GM21390 (cell line): ENCODE measurements at regions not wholly inside any gene's neighbourhood (a gene's known extent, or its start where the extent isn't known, plus 50 kb on each side); places are given as distances from the start of the nearest gene placed in this dataset.
"Not testable (repeated sequence)": the region's sequence is repeated elsewhere in the genome, so short reads cannot be mapped to it uniquely, and the experiment has no call there.

ENCODE experiments used
- ATAC-seq: cut with Tn5 transposase; IDR thresholded peaks from one replicate; pipeline ENCODE4 v1.9.1; 2021; ENCODE audit not compliant: unreplicated experiment

- ATAC-seq, result not testable (repeated sequence)
Measured at GRCh38 chr17:445839-446238, 93.2 kb upstream of the RPH3AL start, which contains the start of gene RFLNB. RFLNB (minus strand) TSS chr17:445939.

DNA sequence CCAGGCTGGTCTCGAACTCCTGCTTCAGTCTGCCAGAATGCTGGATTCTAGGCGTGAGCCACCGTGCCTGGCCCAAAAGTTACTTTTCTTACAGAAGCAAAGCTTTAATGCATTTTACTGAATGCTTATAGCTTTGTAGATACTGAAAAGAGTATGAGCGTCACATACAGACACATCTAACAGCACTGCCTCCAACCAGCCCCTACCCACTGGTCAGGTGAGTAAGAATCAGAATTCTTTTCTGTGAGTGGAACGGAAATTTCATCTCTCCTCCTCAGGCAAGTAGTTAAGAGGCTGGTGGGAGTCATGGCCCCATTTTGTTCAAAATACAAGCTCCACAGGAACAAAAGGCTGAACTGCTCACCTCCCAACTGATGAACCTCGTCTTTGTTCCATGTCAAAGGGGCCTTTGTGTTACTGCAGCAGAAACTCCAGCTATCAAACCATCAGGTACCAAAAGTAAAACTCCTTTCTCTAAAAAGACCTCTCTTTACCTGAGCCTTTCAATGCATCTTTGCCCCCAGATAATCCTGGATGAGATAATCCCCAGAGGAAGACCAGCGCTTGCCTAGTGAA, 92.4 kb upstream of the RPH3AL start:
- ATAC-seq, result no peak

DNA sequence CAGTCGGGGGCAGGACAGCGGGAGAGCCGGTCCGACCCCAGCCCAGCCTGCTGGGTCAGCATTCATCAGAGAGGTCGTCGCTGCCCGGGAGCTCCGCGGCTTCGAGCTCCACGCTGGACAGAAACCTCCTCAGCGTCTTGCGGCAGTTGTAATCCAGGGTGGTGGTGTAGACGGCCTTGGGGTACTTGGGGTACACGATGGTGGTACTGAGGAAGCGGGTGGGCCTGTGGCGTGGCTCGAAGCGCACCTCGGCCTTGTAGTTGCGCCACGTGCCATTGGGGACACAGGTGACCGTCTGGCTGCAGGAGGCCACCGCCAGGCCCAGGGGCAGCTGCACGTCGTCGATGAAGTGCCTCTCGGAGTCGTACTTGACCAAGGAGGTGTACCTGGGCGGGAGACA, 90.5 kb upstream of the RPH3AL start:
- ATAC-seq, result no peak

DNA sequence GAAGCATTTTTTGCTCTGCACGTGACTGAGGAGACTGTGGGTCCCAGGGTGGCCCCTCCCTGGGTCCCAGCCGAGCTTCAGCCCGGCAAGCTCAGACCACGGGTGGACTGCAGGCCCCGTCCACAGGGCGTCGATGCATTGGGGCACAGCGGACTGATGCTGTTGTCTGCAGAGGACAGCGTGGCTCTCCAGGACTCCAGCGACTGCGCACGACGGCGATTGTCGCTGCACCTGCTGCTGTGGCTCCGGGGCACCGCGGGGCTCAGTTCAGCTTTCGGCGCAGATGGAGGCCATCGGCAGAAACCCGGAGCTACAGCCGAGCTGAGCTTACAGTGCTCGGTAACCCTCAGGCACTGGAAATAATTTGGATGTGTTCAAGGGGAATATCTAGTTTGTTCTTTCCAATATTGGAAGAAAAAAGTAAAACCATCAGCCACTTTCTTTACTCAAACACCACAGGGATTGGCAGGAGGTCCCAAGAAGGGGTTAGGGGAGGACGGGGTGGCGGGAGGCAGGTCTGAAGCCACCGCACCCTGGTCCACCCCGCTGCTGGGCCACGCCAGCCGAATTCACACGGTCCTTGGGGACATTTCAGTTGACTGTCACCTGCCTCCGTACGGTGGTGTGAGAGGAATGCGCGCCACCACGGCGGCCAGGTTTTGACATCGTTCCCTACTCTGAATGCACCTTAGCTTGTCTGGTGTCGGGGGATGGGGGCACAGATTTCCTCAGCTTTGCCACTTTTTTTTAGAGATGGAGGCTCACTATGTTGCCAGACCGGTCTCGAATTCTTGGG, 88.7 kb upstream of the RPH3AL start:
- ATAC-seq, result no peak

DNA sequence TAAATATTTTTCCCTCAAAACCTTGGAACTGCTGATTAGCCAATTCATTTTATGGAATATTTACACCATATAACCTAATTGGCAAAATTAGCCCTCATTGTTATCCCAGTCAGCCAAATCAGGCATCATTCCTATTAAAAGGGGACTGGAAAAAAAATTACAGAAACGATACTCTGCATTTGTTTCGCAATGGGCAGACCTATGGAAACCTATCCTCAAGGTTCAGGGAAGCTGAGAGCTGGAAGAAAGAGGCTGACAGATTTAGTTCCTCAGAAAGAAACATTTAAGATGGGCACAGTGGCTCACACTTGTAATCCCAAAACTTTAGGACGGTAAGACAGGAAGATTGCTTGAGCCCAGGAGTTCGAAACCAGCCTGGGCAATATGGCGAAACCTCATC, 85.6 kb upstream of the RPH3AL start:
- ATAC-seq, result no peak

- no peak for ATAC-seq
Measured at GRCh38 chr17:437545-437944, 84.9 kb upstream of the RPH3AL start.

- no peak for ATAC-seq
Measured at GRCh38 chr17:436571-436970, 84.0 kb upstream of the RPH3AL start.

DNA sequence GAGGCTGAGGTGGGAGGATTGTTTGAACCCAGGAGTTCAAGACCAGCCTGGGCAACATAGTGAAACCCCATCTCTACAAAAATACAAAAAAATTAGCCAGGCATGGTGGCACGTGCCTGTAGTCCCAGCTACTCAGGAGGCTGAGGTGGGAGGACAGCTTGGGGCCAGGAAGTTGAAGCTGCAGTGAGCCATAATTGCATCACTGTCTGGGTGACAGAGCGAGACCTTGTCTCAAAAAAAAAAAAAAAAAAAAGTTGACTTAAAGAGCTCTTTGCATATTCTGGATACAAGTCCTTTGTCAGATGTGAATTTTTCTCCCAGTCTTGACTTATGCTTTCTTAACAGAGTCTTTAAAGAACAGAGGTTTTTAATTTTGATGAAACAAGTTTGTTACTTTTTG, 79.9 kb upstream of the RPH3AL start:
- not testable (repeated sequence) for ATAC-seq

GRCh38 chr17:431494-431893, 78.9 kb upstream of the RPH3AL start:
- no peak for ATAC-seq

- no peak for ATAC-seq
Measured at GRCh38 chr17:429589-429988, 77.0 kb upstream of the RPH3AL start.

- no peak for ATAC-seq
Measured at GRCh38 chr17:428414-428813, 75.8 kb upstream of the RPH3AL start.

- ATAC-seq, result no peak
Measured at GRCh38 chr17:427891-428290, 75.3 kb upstream of the RPH3AL start.

DNA sequence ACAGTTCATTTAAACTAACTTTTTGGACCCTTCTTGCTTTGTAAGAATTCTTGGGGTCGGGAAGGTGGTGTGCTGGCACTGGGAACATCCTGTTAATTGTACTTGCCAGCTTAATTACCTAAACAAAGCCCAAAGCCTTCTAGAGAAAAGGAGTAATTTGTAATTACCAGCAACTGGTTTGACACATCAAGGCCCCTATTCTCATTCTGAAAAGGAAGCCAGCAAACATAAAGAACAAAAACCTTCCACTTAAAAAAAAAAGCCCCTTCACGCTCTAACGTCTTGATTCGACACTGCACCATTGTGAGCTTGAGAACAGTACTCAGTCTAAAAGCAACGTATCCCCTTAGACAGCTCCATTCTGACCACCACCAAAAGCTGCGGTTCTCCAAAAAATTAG, 74.7 kb upstream of the RPH3AL start:
- no peak for ATAC-seq

GRCh38 chr17:422196-422930, 69.8 kb upstream of the RPH3AL start:
- ATAC-seq, result no peak

GRCh38 chr17:420479-421175, 68.0 kb upstream of the RPH3AL start:
- ATAC-seq, result no peak

DNA sequence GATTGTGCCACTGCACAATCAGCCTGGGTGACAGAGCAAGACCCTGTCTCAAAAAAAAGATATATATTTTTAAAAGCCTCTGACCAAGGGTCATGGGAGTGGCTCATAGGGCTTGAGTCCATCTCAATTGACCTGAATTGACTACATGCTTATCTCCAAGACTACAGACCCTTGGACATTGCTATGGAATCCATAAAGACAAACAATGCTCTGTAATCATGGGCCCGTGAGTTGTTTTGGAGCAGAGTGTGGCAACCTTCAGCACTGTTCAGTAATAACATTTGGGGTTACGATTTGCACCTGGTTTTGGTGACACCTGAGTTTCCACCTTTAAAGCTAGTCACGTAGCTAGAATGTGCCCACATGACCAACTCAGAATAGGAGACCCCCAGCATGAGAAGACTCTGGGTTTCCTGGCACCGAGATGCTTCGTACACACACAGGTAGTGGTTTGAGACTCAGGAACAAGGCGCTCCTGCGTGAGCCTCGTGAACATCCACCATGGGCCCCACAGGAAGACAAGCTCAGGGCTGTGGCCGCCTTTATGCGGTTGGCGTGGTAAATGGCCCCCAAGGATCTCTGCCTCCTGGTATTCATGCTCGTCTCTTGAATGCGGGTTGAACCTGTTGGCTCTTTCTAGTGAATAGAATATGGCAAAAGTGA, 66.6 kb upstream of the RPH3AL start:
- ATAC-seq, result no peak

GRCh38 chr17:418421-418751, 65.8 kb upstream of the RPH3AL start:
- no peak for ATAC-seq

DNA sequence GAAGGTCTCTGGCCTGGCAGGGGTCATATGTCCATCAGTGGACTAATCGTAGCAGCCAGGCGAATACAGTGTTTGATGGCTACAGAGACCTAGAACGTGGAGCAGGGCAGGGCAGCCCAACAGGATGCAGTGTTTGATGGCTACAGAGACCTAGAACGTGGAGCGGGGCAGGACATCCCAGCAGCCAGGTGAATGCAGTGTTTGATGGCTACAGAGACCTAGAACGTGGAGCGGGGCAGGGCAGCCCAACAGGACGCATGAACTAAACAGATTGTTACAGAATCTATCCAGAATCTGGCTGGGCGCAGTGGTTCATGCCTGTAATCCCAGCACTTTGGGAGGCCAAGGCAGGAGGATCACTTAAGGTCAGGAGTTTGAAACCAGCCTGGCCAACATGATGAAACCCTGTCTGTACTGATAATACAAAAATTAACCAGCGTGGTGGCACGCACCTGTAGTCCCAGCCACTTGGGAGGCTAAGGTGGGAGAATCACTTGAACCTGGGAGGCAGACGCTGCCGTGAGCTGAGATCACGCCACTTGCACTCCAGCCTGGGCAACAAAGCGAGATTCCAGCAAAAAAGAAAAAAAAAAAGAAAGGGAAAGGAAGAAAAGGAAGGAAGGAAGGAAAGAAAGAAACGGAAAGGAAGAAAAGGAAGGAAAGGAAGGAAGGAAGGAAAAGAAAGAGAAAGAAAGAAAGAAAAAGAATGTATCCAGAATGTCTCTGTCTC, 65.2 kb upstream of the RPH3AL start:
- ATAC-seq, result no peak

DNA sequence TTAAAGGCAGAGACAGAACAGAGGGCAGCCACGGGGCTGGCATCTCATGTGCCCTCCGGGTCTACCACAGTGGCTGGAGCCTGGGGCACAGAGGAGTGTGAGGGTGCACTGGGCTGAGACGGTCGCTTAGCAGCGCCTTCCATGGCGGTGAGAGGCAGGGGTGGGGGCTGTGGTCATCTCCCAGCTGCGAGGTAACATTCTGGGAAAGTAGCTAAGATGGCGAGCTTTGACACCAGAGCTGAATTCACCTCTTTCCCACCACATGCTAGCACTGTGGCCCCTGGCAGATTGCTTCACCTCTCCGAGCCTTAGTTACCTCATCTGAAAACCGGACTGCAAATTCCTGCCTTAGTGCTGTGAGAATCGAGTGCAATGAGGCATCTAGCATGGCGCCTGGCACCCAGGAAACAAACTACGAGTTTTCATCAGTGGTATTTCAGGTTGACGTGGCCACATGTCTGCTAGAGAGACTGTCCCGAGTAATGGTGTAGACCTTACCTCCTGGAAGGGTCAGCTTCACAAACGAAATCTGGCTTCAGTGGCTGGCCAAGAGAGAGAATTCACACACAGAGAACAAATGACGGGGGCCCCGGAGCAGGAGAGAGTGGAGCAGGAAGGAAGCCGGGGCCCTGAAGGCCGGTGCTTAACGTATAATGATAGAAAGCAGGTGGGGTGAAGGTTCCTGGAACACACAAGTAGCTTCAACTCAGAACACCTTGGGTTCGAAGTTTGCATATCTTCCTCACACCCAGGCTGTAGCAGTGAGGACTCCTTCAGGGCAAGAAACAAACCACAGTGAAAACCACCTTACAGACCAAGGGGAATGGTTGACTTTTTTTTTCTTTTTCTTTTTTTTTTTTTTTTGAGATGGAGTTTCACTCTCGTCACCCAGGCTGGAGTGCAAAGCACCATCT, 63.9 kb upstream of the RPH3AL start:
- ATAC-seq, result peak; percentile 62
